RPMI7951 (cell line): ENCODE measurements at regions not wholly inside any gene's neighbourhood (a gene's known extent, or its start where the extent isn't known, plus 50 kb on each side); places are given as distances from the start of the nearest gene placed in this dataset.
A peak's percentile ranks its signal among the peaks of the same experiment; 100 is the strongest.
"Not testable (repeated sequence)": the region's sequence is repeated elsewhere in the genome, so short reads cannot be mapped to it uniquely, and the experiment has no call there.

Experiments used
- DNase-seq: peaks from one replicate; pipeline ENCODE4 v3.0.0-alpha.2; 2012; ENCODE audit warnings: low read depth

DNA sequence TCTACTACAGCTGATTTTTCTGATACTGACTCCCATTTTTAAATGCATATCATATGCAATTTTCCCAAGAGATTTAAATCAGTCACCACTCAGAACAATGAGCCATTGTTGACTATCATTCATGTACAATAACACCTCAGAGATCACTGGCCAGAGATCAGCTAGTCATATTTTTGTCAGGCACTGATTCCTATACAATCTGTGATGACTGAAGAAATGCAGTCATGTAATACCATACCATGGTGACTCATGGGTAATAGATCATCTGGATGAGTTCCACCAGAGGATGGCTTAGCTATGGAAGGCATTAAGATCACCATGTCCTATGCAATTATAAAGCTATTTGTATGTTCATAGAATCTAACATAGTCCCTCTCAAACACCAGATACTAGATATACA, 285.7 kb upstream of the DCC start:
- no peak for DNase-seq

DNA sequence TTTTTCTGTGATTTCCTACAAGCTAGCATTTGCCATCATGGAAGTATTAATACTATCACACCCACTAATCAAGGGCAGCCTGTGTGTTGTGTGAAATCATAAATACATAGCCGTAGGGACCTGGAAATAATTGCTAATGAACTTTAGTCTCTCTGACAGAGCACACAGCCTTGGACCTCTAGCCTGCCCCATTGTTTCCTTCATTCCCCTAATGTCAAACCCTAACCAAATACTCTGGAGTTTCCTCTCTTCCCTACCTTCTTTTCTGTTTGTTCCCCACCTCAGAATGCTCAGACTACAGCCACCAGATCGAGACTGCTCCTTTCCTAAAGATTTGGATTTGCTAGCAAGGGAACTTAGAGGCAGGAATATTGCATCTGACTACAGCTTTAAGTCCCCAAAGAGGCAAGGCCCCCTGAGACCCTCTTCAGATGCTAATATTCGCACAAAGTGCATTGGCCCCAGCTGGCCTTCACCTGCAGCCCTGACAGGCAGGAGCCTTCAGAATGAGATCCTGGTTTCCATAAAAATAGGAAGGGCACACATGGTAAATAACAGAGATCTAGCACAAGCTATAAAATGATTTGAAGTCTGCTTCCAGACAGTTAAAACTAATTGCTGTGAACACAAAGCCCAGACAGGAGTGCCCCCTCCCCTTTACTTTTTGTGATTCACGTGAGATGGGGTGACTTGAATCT, 279.2 kb upstream of the DCC start:
- DNase-seq = no peak

DNA sequence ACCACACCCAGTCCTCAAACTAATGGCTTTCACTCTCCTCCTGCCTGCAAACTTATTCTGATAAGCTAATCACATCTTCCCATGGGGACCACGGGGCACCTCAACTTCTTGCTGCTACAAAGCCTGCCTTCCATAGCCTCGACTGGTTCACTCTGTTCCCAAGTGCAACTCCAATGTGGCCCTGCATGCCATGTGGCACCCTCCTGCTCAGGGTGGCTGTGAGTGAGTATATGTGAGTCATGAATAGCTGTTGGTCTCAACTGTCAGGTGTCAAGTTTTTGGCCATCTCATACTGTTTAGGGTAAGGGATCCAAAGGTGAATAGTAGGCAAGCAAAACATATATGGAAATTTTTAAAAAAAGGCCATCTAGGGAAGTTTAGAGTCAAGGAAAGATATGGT, 276.1 kb upstream of the DCC start:
- no peak for DNase-seq

DNA sequence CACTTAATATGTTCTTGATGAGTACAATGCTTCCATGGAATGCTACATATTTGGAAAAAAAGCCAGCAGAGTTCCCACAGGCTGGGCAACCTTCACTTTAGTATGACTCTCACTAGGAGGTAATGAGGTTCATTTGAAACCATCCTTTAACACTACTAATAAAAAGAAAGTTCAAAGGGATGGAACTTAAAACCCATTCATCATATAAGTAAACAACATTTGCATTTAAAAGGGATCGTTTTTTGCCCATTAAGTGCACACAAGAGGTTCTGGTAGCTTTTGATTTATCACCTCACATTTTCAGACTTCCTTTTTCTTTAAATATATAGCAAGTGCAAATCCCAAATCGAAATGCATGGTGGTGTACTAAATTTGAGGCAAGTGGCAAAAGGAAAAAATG, 270.8 kb upstream of the DCC start:
- no peak for DNase-seq

DNA sequence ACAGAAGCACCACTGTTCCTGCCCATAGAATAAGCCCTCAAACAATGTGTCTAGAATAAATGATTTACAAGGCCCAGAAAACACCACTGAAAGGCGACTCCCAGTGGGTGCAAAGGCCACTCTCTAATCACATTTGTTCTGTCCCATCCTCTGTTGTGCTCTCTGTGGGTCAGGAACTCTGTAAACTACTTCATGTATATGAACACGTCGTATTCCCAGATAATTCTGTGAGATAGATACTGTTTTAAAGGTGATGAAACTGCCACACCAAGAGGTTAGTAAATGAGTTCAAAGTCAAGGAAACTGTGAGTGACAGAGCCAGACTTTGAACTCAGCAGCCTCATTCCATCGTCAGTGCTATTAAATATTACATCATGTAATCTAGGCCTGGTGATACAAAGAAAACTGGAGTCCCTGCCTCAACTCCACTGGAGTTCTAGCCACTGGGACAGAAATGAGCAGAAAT, 269.7 kb upstream of the DCC start:
- DNase-seq = no peak

DNA sequence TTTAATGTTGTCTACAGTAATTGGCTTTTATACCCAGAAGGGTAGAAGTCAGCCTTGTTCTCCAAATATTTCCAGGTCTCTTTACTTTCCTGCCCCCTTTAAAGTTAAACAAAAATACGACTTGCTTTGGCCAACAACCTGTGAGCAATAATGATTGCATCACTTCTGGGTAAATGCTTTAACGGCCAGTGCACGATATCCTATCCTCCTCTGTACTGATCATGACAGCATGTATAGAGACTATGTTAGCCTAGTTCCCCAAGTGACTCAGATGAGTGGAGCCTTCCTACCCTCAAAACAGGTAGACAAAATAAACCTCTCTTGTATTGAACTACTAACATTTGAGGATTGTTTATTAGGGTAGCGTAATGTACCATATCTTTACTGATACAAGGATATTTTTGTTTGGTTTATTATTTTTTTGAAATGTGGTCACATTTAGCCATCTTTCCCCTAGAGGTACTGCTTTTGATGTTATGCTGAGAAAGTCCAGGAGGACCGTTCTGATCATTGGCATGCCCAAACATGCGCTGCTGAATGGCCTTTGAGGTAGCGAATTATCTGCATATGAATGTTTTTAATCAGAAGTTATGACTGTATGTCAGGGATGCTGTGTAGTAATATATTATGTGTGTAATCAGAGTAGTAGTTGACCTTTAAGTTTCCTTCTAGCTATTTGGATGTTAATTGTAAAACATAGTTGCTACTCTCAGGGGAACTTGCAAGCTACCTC, 262.6 kb upstream of the DCC start:
- no peak for DNase-seq

DNA sequence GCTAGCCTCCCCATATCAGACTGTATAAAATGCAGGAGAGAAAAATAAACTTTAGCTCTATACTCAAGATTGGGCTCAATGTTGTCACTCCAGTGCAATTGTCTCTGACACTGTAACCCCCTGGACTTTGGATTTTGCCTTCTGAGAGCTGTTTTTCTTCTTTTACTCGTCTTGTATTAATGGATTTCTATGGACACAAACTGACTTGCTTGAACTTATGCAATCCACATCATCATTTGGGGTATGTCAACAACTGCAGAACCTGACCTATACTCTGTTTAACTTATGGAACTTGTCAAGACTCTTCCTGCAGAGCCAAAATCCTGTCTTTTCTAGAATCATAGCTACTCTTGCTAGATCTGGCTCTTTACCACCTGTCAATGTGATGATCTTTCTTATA, 257.8 kb upstream of the DCC start:
- no peak for DNase-seq

DNA sequence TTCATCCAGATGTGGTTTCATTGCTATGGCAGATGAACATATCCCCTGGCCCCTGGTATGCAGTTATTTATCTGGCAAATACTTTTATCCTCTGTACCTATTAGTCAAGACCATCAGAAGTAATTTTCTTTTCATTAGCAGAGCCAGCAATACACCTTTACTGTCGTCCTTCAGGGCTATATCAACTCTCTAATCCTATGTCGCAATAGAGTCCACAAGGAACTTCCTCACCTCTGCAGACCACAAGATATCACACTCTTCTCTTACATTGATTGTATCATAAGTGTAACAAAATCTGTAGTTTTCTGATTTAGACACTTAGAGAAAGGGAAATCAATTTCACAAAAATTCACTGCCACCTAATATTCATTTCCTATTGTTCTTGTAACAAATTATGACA, 252.9 kb upstream of the DCC start:
- no peak for DNase-seq

DNA sequence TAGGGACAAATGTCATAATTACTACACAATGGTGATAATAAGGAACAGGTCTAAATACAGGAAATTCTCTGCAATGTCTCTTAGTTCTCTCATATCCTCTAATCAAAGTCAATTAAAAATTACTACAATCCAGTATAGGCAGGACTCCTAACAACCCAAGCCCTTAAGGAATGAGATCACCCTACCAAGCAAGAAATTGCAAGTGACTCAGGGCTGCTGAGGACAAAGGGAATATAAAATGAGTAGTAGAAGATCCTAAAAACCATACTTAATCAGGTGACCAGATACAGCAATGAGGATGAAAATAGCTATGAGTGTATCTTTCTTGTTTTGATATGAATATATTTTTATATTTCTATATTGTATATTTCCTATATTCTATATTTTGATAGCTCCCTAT, 250.0 kb upstream of the DCC start:
- no peak for DNase-seq

DNA sequence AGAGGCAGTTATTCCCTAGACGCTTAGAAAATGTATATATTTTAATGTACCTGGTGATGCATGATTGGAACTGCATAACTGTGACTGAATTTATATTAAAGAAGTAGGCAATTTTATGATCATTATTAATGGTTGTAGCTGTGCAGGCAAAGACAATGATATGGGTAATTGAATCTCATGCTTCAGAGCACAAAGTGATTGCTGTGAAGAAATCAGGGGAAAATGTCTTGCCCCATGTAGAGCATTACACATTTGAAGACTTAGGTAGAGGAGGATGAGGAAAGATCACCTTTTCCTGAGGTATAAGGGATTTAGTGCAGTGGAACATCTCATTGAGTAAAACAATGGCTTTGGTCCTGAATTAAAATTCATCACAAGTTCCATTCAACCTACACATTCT, 246.8 kb upstream of the DCC start:
- DNase-seq = no peak

DNA sequence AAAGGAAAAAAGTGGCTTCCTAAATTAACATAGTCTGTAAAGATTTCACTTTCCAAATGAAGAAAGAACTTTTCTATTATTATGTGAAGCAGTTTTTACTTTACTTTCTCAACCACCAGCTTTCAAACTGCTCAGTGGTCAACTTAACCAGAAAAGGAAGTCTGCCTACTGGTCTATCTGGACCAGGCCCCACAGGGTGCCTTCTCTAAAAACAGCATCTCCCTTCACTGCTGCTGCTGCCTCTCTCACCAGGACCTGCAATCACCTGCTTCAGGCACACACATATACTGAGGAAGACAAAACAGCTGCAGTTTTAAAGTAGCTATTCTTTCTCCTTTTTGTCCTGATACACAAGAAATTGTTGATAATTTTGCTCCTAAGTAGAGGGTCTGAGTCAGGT, 221.3 kb upstream of the DCC start:
- no peak for DNase-seq

DNA sequence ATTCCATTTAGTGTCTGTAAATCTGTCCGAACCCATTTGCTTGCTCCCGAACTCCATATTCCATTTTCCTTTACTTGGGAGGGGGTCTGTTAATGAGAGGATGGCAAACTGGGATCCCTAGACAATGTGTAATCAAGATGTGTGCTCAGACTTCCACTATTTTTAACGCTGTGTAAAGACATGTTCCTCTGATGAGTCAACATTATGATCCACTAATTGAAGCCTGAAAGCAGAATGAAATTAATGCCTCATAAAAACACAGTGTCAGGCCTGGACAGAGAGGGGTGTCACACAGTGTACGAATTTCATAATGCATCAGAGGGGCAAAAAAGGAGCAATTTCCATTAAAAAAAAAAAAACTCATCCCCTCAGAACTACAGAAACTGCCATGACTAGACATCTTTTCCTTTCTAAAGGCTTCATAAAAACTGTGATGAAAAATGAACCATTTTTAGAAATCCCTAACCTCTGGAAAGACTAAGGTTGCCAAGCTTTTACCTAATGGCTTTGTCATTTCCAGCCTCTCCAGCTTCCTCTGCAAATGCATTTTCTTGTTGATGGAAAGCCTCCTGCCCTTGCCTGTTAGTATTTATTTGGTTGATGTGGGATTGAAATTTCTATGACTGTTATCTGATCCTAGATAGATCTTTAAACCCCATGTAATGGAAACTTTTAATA, 209.2 kb upstream of the DCC start:
- DNase-seq = no peak

DNA sequence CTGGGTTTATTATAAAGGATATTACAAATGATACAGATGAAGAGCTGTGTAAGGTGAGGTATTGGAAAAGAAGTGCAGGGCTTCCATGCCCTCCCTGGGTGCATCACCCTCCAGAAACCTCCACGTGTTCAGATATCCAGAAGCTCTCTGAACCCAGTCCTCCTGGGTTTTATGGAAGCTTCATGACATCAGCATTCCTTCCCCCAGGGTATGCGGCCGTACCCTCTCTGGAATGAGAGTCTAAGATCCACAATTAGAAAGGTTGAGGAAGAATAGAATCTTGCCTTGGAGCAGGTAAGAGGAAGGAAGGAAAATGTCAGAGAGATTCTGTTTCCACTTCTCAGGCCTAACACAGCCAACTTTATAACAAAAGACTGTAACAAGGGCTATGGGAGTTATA, 208.2 kb upstream of the DCC start:
- no peak for DNase-seq

DNA sequence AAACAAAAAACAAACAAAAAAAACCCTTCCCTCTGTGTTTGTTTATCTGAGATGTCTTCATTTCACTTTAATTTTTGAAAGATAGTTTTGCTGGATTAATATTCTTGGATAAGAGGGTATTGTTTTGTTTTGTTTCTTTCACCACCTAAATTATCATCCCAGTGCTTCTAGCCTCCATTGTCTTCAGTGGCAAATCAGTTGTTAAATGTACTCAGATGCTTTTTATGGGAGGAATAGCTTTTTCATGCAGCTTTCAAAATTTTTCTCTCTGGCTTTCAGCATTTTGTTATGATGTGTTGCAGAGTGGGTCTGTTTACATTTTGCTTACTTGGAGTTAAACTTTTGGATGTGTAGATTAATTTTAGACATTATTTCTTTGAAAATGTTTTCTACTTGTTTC, 203.5 kb upstream of the DCC start:
- no peak for DNase-seq

DNA sequence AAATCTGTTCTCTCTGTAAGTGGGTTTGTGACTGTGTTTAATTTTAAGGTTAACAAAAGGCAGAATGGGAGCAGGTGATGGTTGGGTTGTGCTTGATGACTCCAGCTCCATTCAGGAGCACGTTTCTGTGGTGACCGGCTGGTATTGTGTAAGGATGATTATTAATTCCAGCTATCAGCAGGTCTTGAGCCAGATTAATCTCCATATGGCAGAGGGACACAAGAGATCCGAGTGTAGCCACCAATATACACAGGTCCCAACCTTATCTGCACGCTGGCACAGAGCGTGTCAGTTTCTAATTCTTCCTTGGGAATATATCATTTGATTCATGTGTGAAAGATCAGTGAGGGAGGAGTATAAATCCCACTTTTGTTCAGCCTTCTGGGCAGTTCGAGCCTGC, 199.0 kb upstream of the DCC start:
- DNase-seq = no peak

DNA sequence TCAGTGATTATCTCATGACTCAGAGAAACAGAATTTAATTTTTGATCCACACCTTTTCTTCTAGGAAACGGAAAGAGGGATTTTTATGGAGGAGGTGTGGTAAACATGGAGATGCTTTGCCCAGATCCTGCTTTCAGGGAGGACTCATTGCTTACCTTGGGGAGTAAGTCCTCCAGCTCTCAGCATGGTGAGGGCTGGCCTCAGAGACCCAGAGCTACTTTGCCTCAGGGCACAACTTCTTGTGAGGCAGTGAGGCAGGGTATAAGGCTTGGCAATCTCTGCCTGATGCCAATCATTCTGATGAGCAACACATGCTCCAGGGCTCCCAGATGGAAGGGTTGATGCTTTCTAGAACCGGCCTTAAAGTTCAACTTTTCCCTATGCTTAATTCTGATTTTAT, 189.9 kb upstream of the DCC start:
- no peak for DNase-seq

DNA sequence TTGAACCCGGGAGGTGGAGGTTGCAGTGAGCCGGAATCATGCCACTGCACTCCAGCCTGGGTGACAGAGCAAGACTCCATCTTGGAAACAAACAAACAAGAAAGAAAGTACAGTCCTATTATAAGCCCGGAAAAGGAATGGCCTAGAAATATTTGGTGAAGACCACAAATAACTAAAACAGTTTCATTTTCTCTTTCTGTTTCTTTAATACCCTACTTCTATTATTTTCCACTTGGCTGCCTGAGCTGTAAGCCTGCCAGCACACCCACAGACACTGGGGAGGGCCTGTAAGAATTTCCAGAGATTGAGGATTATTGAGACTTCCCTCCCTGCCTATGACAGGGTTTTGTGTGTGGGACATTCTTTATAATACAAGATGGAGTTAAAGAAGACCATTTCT, 188.0 kb upstream of the DCC start:
- no peak for DNase-seq

DNA sequence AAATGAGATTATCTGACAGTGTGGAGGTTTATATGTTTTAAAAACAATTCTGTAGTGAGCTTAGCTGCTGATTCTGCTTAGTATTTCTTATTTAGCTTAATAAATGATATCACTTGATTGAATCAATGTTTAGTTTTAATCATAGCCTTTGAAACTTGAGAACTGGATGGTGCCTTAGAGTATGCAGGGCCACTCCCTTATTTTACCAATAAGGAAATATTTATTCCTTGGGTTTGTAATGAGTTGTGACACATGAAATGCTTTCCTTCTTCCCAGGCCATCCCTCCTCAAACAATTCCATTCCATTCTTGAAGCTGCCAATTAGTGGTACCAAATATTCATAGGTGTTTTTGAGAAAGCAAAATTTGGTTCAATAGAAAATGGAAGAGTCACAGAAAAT, 183.8 kb upstream of the DCC start:
- DNase-seq = no peak

DNA sequence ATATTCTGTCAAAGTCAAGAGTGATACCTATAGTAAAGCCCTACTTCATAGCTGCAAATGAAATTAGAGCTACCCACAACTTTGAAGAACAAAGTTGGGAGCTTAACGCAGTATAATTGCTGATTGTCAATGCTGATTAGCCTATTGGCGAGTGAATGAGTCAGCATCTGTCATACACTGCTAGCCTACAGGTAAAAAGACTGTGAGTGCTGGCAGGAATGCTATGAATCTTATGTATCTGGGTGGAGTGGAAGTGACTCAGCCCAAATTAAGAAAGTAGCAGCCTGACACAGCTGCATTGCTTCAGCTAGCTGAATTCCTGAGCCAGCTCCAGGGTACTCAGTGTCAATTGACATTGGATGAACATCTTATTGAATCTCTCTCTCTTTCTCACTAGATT, 179.4 kb upstream of the DCC start:
- peak; percentile 0 for DNase-seq

DNA sequence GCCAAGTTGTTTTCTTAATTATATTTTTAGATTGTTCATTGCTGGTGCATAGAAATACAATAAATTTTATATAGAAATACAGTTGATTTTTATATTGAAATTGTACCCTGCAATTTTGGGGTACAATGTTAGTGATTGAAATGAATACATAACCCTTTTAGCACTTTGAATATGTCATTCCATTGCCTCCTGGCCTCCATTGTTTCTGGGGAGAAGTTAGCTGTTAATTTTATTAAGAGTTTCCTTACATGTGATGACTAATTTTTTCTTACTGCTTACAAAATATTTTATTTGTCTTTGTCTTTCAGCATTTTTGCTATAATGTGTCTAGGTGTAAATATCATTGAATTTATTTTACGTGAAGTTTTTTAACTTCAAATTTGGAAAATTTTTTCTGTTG, 176.5 kb upstream of the DCC start:
- no peak for DNase-seq

DNA sequence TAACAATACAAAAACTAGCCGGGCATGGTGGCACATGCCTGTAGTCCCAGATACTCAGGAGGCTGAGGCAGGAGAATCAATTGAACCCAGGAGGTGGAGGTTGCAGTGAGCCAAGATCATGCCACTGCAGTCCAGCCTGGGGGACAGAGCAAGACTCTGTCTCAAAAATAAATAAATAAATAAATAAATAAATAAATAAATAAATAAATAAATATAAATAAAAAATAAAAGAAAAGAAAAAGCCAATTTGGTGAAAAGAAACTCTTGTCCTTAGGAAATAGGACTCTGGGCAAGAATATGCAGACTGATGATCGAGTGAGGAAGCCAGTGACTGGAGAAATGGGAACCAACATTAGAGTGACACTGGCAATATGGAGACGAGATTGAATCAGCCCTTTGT, 171.9 kb upstream of the DCC start:
- DNase-seq = not testable (repeated sequence)

DNA sequence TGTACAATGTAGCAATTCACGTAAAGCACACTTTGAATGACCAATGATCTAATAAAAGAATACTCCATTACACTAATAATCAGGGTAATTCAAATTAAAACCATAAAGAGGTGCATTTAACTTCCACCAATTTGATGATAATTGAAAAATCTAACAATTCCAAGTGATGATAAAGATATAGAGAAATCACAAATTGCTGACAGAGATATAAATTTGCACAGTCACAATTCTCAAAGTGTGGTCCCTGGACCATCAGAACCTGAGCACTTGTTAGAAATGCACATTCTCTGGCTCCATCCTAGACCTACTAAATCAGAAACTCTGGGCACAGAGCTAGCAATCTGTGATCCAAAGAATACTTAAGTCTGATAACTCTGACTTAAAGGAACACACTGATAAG, 165.8 kb upstream of the DCC start:
- no peak for DNase-seq

DNA sequence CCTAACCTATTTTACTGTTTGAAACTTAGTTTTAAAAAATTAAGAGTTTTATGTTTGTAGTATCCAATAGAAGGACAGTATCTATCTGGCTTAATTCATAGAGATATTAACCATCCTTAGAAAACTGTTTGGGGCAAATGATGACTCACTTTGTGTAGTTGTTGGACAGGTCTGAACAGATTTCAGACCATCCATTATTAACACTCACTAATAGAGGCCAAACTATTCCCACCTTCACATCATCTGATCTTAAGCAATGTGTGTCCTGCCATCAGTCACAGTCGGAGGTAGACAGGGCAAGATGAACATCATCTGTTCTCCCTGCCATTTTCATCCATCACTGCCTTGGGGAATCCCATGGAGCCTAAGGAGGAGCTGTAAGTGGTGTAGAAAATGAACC, 164.6 kb upstream of the DCC start:
- no peak for DNase-seq
